ENCODE measurements at regions not wholly inside any gene's neighbourhood (a gene's known extent, or its start where the extent isn't known, plus 50 kb on each side); places are given as distances from the start of the nearest gene placed in this dataset.
"Not testable (repeated sequence)": the region's sequence is repeated elsewhere in the genome, so short reads cannot be mapped to it uniquely, and the experiment has no call there.

- DNase-seq (ENCODE audit: low read depth in 4 of 4, low spot score in 3 of 4), result no peak
These were observed 131.6 kb upstream of the TAS2R1 start for GRCh38 chr5:9761706-9762105.

- not testable (repeated sequence) for DNase-seq (ENCODE audit: low read depth in 4 of 4, low spot score in 3 of 4)
These were observed 122.5 kb upstream of the TAS2R1 start for GRCh38 chr5:9752670-9753069.

GRCh38 chr5:9743507-9743906 is 113.4 kb upstream of the TAS2R1 start:
- DNase-seq (ENCODE audit: low read depth in 4 of 4, low spot score in 3 of 4), result no peak

- no peak for DNase-seq (ENCODE audit: low read depth in 4 of 4, low spot score in 3 of 4)
These were observed 112.7 kb upstream of the TAS2R1 start for GRCh38 chr5:9742848-9743247.

DNA sequence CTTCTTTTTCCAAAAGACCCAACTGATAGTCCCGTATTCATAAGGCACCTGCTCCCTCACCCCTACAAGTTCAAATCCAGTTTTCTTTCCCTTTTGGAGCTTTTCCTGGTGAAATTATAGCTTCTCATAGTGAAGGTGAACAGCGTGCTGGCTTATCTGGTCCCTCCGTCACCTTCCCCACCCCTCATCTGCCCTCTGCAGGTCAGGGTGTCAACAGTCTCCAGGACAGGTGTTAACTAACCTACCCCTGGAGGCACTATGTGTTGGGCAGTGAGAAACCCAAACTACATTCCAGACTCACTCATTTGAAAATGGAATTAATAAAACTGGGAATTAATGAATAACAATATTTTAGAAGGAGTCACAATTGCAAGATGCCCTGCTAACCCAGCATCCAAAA is 109.0 kb upstream of the TAS2R1 start:
- no peak for DNase-seq (ENCODE audit: low read depth in 4 of 4, low spot score in 3 of 4)

- DNase-seq (ENCODE audit: low read depth in 4 of 4, low spot score in 3 of 4), result no peak
These were observed 107.1 kb upstream of the TAS2R1 start for GRCh38 chr5:9737265-9737664.

- no peak for DNase-seq (ENCODE audit: low read depth in 4 of 4, low spot score in 3 of 4)
These were observed 103.3 kb upstream of the TAS2R1 start for GRCh38 chr5:9733486-9733885.

- DNase-seq (ENCODE audit: low read depth in 4 of 4, low spot score in 3 of 4), result no peak
These were observed 101.0 kb upstream of the TAS2R1 start for GRCh38 chr5:9731159-9731558.

- DNase-seq (ENCODE audit: low read depth in 4 of 4, low spot score in 3 of 4), result no peak
These were observed 98.1 kb upstream of the TAS2R1 start for GRCh38 chr5:9728261-9728660.

DNA sequence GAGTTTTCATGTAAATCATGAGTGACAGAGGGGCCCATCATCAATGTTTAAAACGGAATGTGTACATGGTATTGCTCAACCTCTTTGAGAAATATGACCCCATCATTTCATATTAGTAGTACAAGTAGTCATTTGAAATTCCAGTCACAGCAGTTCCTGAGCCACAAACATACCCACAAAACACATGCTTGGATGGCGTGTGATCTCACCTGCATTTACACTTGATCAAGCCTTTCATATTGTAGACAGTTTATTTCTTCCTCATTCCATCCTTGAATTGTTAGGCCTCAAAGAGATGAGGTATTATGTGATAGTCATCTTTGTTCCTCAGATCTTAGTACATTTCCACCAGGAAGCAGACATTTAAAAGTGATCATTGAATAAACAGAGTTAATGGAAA is 96.8 kb upstream of the TAS2R1 start:
- no peak for DNase-seq (ENCODE audit: low read depth in 4 of 4, low spot score in 3 of 4)

GRCh38 chr5:9725265-9725664 is 95.1 kb upstream of the TAS2R1 start:
- DNase-seq (ENCODE audit: low read depth in 4 of 4, low spot score in 3 of 4), result not testable (repeated sequence)

DNA sequence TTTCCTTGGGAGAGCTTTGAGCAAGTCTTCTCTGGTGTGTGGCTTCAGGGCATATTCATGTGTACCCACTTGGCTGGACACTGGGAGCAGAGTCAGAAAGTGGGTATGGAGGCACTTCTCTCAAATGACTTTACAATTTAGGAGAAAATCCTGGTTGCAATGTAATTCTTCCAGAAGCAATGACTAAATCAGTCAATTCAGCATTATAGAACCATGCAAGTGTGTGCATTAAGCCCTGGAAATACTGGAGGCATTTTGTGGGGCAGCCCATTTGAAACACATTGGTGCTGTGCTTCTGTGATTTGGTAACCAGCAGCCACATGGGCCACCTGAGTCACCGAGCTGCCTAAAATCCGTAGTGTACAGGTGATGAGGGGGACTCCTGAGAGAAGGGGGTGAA is 94.6 kb upstream of the TAS2R1 start:
- DNase-seq (ENCODE audit: low read depth in 4 of 4, low spot score in 3 of 4), result no peak

- DNase-seq (ENCODE audit: low read depth in 4 of 4, low spot score in 3 of 4), result no peak
These were observed 92.5 kb upstream of the TAS2R1 start for GRCh38 chr5:9722601-9723180.

DNA sequence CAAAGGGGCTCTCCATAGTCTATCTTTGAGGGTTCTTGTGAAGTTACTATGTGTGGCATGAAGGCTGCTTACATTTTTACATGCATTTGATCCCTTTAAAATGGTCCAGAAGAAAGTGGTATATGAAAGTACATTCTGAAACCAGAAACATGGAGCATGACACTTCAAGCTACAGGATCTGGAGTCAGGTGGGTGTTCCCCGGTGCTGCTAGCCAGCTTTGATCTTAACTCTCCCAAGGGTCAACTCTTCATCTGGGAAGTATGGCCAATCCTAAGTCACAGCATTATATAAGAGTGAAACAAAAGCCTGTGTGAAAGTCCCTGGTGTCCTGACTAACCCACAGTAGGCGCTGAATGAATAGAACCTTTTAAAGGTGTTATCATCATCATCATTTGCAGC is 91.0 kb upstream of the TAS2R1 start:
- DNase-seq (ENCODE audit: low read depth in 4 of 4, low spot score in 3 of 4), result no peak

DNA sequence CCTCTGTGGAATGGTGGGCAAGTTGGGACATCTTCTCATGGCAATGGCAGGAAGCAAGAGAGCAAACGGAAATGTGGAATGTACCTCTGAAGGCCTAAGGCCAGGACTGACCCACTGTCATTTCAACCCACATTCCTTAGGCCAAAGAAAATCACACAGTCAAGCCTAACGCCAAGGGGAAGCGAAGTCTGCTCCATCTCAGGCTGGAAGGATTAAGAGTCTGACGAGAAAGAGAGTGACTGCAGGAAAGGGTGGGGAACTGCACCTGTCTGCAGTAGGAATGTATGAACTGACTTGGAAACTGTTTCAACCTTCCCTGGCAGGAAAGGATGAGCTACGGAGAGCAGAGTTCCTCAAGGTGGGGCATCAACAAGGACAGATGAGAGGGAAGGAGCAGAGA is 90.2 kb upstream of the TAS2R1 start:
- no peak for DNase-seq (ENCODE audit: low read depth in 4 of 4, low spot score in 3 of 4)

GRCh38 chr5:9716838-9717281 is 86.7 kb upstream of the TAS2R1 start:
- no peak for DNase-seq (ENCODE audit: low read depth in 4 of 4, low spot score in 3 of 4)

DNA sequence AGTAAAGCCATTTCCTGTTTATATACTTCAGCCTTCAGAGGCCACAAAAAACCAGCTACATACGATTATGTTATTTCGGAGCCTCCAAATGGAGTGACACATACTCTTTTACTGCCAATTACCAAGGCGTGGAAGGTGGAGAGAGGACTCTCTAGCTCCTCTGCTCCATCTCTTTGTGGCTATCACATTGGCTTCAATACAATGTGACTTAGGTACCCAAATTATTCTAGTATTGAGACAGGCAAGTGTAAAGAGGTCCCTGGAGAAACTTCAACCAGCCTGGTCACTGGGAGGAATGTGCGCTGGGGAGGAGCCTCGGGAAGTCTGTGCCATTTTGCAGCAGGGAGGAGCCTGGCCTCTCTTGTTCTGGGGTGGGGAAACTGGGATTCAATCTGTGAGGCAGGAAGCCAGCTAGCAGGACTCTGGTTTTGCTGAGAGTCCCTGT is 85.8 kb upstream of the TAS2R1 start:
- no peak for DNase-seq (ENCODE audit: low read depth in 4 of 4, low spot score in 3 of 4)

DNA sequence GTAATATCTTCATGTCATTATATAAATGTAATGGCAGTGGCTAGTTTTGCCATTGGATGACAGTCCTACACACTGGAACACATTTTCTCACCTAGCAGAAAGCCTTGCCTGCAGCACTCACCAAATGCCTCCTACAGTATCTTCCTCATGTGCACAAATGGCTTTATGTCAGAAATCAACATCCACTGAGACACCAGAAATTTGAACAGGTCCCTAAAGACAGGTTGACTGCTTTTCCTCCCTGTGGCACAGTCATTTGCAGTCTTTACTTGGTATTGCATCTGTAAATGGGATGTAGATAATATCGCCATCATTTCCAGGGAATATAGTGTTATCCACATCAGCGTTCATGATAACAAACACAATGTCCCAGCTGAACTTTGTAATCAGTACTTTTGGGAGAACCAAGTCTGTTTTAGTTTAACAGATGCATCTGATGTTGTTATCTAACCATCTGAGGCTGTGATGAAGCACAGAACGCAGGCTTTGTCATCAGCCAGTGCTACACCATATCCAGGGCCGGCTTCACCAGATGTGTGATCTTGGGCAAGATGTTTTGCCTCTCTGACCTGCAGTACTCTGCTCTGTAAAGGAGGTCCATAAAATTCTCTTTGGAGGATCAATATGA is 83.9 kb upstream of the TAS2R1 start:
- DNase-seq (ENCODE audit: low read depth in 4 of 4, low spot score in 3 of 4), result no peak

DNA sequence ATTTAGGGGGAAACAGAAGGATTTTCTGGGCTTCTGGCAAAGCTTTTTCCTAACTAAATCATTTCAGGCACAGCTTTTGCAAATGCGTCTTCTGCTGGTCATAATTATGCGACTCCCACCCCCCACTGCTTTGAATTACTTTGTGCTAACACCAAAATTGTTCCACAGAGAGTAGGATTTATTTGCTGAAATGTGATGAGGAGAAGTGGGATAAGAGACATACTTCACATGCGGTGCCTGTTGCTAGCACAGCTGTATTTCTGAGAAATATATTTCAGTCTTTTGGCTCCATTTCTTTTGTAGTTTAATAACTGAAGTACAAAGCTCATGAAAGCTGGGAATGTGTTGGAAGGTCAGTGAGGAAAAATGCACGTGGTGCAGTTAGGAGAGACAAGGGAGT is 83.2 kb upstream of the TAS2R1 start:
- peak in 1 of 4 donors; percentile 12 for DNase-seq (ENCODE audit: low read depth in 4 of 4, low spot score in 3 of 4)

DNA sequence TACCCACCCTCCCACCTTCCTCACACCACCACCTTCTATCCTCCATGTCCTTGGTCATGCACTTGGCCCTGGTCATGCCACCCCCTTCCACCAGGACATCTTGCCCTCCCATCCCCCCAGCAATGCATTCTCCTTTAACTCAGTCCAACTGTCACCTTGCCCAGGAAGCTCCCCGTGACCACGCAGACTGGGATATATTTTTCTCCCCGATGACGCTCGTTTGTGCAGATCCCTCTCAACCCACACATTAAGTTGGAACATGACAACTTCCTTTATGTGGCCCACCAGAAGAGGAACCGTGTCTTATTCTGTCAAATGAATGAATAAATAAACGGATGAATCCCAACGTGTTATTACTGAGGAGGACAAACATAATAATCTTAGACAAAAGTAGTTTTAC is 82.8 kb upstream of the TAS2R1 start:
- no peak for DNase-seq (ENCODE audit: low read depth in 4 of 4, low spot score in 3 of 4)

GRCh38 chr5:9712506-9712905 is 82.4 kb upstream of the TAS2R1 start:
- DNase-seq (ENCODE audit: low read depth in 4 of 4, low spot score in 3 of 4), result no peak

GRCh38 chr5:9710069-9710468 is 79.9 kb upstream of the TAS2R1 start:
- no peak for DNase-seq (ENCODE audit: low read depth in 4 of 4, low spot score in 3 of 4)

Data from left renal pelvis (tissue), 4 donors.